GM12892 (cell line): ENCODE measurements at regions not wholly inside any gene's neighbourhood (a gene's known extent, or its start where the extent isn't known, plus 50 kb on each side); places are given as distances from the start of the nearest gene placed in this dataset.

Experiments
- POLR2A ChIP-seq: IDR thresholded peaks from 2 replicates; pipeline ENCODE4 v1.6.1; 2011; ENCODE audit warnings: low read depth, low read length, control low read depth
- POLR2AphosphoS5 ChIP-seq: IDR thresholded peaks from 2 replicates; pipeline ENCODE4 v1.6.1; 2011; ENCODE audit warnings: low read depth, low read length, control low read depth
- TAF1 ChIP-seq: IDR thresholded peaks from 2 replicates; pipeline ENCODE4 v1.6.1; 2011; ENCODE audit warnings: low read depth, mild to moderate bottlenecking, control low read depth, low read length, borderline replicate concordance

DNA sequence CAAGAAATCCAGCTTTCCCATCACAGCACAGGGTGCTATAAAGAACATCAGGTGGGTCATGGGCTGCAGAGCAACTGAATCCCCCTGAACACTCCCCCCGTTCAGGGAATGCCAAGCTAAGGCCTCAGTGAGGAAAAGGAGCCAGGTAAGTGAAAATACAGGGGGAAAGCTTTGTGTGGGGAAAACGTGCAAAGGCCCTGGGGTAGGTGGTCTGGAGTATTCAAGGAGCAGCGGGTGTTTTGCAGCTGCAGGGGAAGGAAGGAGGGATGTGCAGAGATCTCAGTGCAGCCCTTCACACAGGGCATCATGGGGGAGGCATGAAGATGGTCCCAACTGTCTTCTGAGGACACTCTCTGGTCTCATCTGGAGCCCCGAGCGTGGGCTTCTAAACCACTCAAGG, 119.2 kb downstream of the ETS2 start:
- TF ChIP-seq POLR2A (no peak), TAF1 (no peak), POLR2AphosphoS5 (no peak)
